K562 (cell line): ENCODE measurements at regions not wholly inside any gene's neighbourhood (a gene's known extent, or its start where the extent isn't known, plus 50 kb on each side); places are given as distances from the start of the nearest gene placed in this dataset.

Experiments used
- CBX8 ChIP-seq: fragments of 200-600 bp; sonication (generic); IDR thresholded peaks from 2 replicates; pipeline ENCODE4 v1.6.1; 2012; ENCODE audit warnings: borderline replicate concordance, mixed run types, low read depth, mild to moderate bottlenecking, moderate library complexity, mixed read lengths, low read length, control low read depth, inconsistent platforms; ENCODE audit not compliant: poor library complexity, severe bottlenecking; ENCODE audit errors: extremely low read depth
- HCFC1 ChIP-seq: IDR thresholded peaks from 2 replicates; pipeline ENCODE4 v1.6.1; 2012; ENCODE audit warnings: low read depth, low read length, improper control_type of control experiment
- NFIX ChIP-seq: fragments of 250-450 bp; sonication (Bioruptor Pico); IDR thresholded peaks from 2 replicates; pipeline ENCODE4 v1.4.0; 2020; ENCODE audit warnings: low read depth, mild to moderate bottlenecking, moderate library complexity
- RNF219 ChIP-seq: fragments of 250-450 bp; sonication (Bioruptor Pico); IDR thresholded peaks from 2 replicates; pipeline ENCODE4 v1.5.0; 2022; ENCODE audit warnings: mild to moderate bottlenecking
- ZNF146 ChIP-seq: IDR thresholded peaks from one replicate; pipeline ENCODE4 v1.6.1; 2018; ENCODE audit warnings: missing compliant biosample characterization; ENCODE audit not compliant: unreplicated experiment

- no peak for TF ChIP-seq ZNF146 (CRISPR knock-in tag)
- no peak for TF ChIP-seq NFIX (CRISPR knock-in tag)
- TF ChIP-seq RNF219 (CRISPR knock-in tag), result no peak
- TF ChIP-seq HCFC1, result no peak
- TF ChIP-seq CBX8, result no peak
Measured at GRCh38 chr9:1311462-1312042, 261.4 kb downstream of the DMRT2 start.
